K562 (cell line): ENCODE measurements at regions not wholly inside any gene's neighbourhood (a gene's known extent, or its start where the extent isn't known, plus 50 kb on each side); places are given as distances from the start of the nearest gene placed in this dataset.

Experiments
- ATAC-seq: fragments of 200-7000 bp; cut with Tn5 transposase; 3 replicates; pipeline ENCODE4 v1.9.1; 2020; ENCODE audit warnings: moderate library complexity
- BruUV-seq: library from RNA; stranded (reverse); fragments of 400-500 nt; replicated peaks from 2 replicates; lab custom pipeline; 2021; lab: Mats Ljungman, UMichigan
- CTCF ChIA-PET: fragments of 300-600 bp; formaldehyde crosslinking; extraction: SDS; loops from one replicate; lab custom pipeline; 2021; ENCODE audit warnings: low intra/inter-chr PET ratio; lab: Yijun Ruan, JAX
- POLR2A ChIA-PET: fragments of 300-600, 350-650 bp; sonication (Branson Sonifier 250); formaldehyde crosslinking; extraction: SDS; loops from one replicate; lab custom pipeline; 2021; ENCODE audit warnings: antibody characterized with exemption, inconsistent platforms; lab: Yijun Ruan, JAX
- DNase-seq, 4 experiments: peaks; one replicate each; pipeline versions ENCODE4 v3.0.0 to v3.0.0-alpha.2; 2011 to 2018; ENCODE audit warnings: low spot score in 3 of 4, mixed read lengths in 3 of 4; ENCODE audit errors: extremely low read depth in 1 of 4
- FAIRE-seq: peaks from 2 replicates; lab custom pipeline; 2011; peaks lifted over from hg19 to GRCh38; lab: Jason Lieb, UNC
- H2AFZ ChIP-seq: 2 replicates; pipeline ENCODE4 v1.6.0; 2011; ENCODE audit warnings: low read depth, low read length, control low read depth, inconsistent platforms
- H3K27ac ChIP-seq: fragments of 200-600 bp; 3 replicates; pipeline ENCODE4 v1.8.0; 2011; ENCODE audit warnings: low read depth, mild to moderate bottlenecking, control low read depth, inconsistent platforms, low read length, moderate library complexity, mixed read lengths; ENCODE audit errors: extremely low read depth
- H3K27me3 ChIP-seq, 2 experiments: fragments of 300-600 bp in 1 of 2; 2 replicates in 1 of 2; 3 replicates in 1 of 2; pipeline versions ENCODE4 v1.6.0 to v1.8.0; 2011; ENCODE audit warnings: inconsistent platforms in 2 of 2, low read length in 2 of 2, mild to moderate bottlenecking in 1 of 2, mixed read lengths in 1 of 2, moderate library complexity in 1 of 2; ENCODE audit not compliant: control insufficient read depth in 2 of 2, insufficient read depth in 2 of 2
- H3K36me3 ChIP-seq: fragments of 300-600 bp; 3 replicates; pipeline ENCODE4 v1.8.0; 2011; ENCODE audit warnings: mild to moderate bottlenecking, low read length, inconsistent platforms; ENCODE audit not compliant: control insufficient read depth, insufficient read depth
- H3K4me1 ChIP-seq, 2 experiments: fragments of 200-600 bp in 1 of 2; replicated peaks in 1 of 2; 2 replicates in 1 of 2; 3 replicates in 1 of 2; pipeline versions ENCODE4 v1.5.1 to v1.8.0; 2011; ENCODE audit warnings: inconsistent platforms in 2 of 2, low read length in 2 of 2, mild to moderate bottlenecking in 1 of 2, mixed read lengths in 1 of 2, moderate library complexity in 1 of 2; ENCODE audit not compliant: control insufficient read depth in 2 of 2, insufficient read depth in 2 of 2
- H3K4me2 ChIP-seq: 2 replicates; pipeline ENCODE4 v1.6.1; 2011; ENCODE audit warnings: low read length, control low read depth, inconsistent platforms, mixed read lengths; ENCODE audit not compliant: insufficient read depth
- H3K4me3 ChIP-seq: fragments of 200-600 bp; sonication (generic), shearing (Covaris generic); 2 replicates; pipeline ENCODE4 v1.5.1; 2016; ENCODE audit warnings: control low read depth, inconsistent platforms
- H3K79me2 ChIP-seq: fragments of 200-600 bp; 3 replicates; pipeline ENCODE4 v1.8.0; 2011; ENCODE audit warnings: low read length, inconsistent platforms; ENCODE audit not compliant: control insufficient read depth, insufficient read depth
- H3K9ac ChIP-seq, 2 experiments: 2 replicates each; pipeline versions ENCODE4 v1.6.0 to v1.6.1; 2011; ENCODE audit warnings: low read depth in 2 of 2, low read length in 2 of 2, control low read depth in 1 of 2, inconsistent platforms in 1 of 2, mild to moderate bottlenecking in 1 of 2, mixed read lengths in 1 of 2; ENCODE audit not compliant: insufficient read depth in 1 of 2
- H3K9me1 ChIP-seq: one replicate; pipeline ENCODE4 v1.6.0; 2011; ENCODE audit warnings: inconsistent platforms, mild to moderate bottlenecking, low read length, moderate library complexity; ENCODE audit not compliant: control insufficient read depth, insufficient read depth
- H3K9me3 ChIP-seq: replicated peaks from 2 replicates; pipeline ENCODE4 v1.5.1; 2011; ENCODE audit warnings: low read depth, low read length, inconsistent platforms; ENCODE audit not compliant: control insufficient read depth, insufficient read depth
- H4K20me1 ChIP-seq: replicated peaks from 2 replicates; pipeline ENCODE4 v1.6.1; 2011; ENCODE audit warnings: low read length, inconsistent platforms, mixed read lengths; ENCODE audit not compliant: control insufficient read depth, insufficient read depth
- ARID1B ChIP-seq: fragments of 450-650 bp; IDR thresholded peaks from 2 replicates; pipeline ENCODE4 v1.6.1; 2016; ENCODE audit warnings: antibody characterized with exemption, mild to moderate bottlenecking, inconsistent platforms
- CREB3 ChIP-seq: fragments of 450-650 bp; conservative IDR thresholded peaks from 2 replicates; pipeline ENCODE4 v1.6.1; 2016; ENCODE audit warnings: missing genetic modification characterization, low read depth, mild to moderate bottlenecking, missing compliant biosample characterization, moderate library complexity
- STAG1 ChIP-seq: sonication (generic); formaldehyde crosslinking; IDR thresholded peaks from 2 replicates; pipeline ENCODE4 v1.5.0; 2020; ENCODE audit warnings: missing genetic modification reagents, borderline replicate concordance
- TAF15 ChIP-seq: fragments of 200-400 bp; formaldehyde crosslinking; IDR thresholded peaks from 2 replicates; pipeline ENCODE4 v1.6.1; 2017; ENCODE audit warnings: mild to moderate bottlenecking, low read depth, low read length, moderate library complexity
- ZFPM2 ChIP-seq: fragments of 250-450 bp; sonication (Bioruptor Pico); IDR thresholded peaks from 2 replicates; pipeline ENCODE4 v1.5.1; 2022; ENCODE audit warnings: mild to moderate bottlenecking
- ZNF224 ChIP-seq: sonication (generic); formaldehyde crosslinking; IDR thresholded peaks from 2 replicates; pipeline ENCODE4 v1.8.0; 2022; ENCODE audit warnings: mild to moderate bottlenecking, missing genetic modification reagents
- ZNF780A ChIP-seq: fragments of 250-450 bp; sonication (Bioruptor Pico); IDR thresholded peaks from 2 replicates; pipeline ENCODE4 v1.5.0; 2021; ENCODE audit warnings: mild to moderate bottlenecking
- WGBS: fragments of 100-300 bp; shearing (Covaris generic); methylation state at CpG from one replicate; pipeline ENCODE4 v1.1.6; 2016; ENCODE audit warnings: low coverage, mixed read lengths; ENCODE audit not compliant: insufficient coverage; ENCODE audit errors: missing lambda C conversion rate; 5-methylcytosine and 5-hydroxymethylcytosine counted together
- in situ Hi-C: fragments of 300-500 bp; cut with MboI; formaldehyde crosslinking; loops from 4 replicates; pipeline ENCODE4 v1.15.0; 2018; ENCODE audit warnings: inconsistent platforms, mixed read lengths
- intact Hi-C: fragments of 100-400 bp; cut with micrococcal nuclease; formaldehyde crosslinking; loops from 2 replicates; pipeline ENCODE4 v1.14.2; 2022

DNA sequence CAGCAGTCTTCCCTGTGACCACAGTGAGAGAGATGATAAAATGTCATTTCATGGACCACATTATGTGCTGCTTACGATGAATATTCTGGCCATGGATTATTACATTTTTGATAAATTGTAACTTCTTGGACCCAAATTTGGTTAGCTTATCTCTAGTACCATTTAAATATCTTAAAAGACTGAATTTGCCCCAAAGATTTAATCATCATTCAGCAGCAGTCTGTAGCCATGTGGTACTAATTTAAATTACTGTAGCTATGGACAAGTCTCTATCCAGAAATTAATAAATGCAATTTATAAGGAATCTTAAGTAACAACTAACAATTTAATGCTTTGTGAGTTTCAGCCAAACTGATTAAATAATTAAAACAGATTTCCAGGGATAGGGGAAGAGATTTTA, 644.9 kb upstream of the FANCL start:
- ChIA-PET CTCF (no interaction called here), POLR2A (no interaction called here)
- no peaks in the 10 kb centered on the region for H3K79me2 ChIP-seq
- H3K9me3 ChIP-seq: no peaks in the 10 kb centered on the region
- H3K9ac ChIP-seq: no peak overlapping the region
- no peak for ATAC-seq
- H3K4me1 ChIP-seq: no peaks in the 10 kb centered on the region
- H4K20me1 ChIP-seq: no peaks in the 10 kb centered on the region
- WGBS: 6% methylated on average over 1 of the region's 1 CpG
- no peak for FAIRE-seq
- no peaks in the 10 kb centered on the region for H3K9me1 ChIP-seq
- H3K4me2 ChIP-seq: no peak overlapping the region
- no peaks in the 10 kb centered on the region for H3K27me3 ChIP-seq
- H3K27ac ChIP-seq: no peak overlapping the region
- in situ Hi-C loops: no loop called here
- intact Hi-C loops: no loop called here
- no TSS peak for BruUV-seq
- H3K4me3 ChIP-seq: no peak overlapping the region
- TF ChIP-seq CREB3 (tag): no peak
- TF ChIP-seq STAG1 (CRISPR knock-in tag): no peak
- TF ChIP-seq ZNF780A (CRISPR knock-in tag): no peak
- TF ChIP-seq TAF15: no peak
- TF ChIP-seq ZNF224 (CRISPR knock-in tag): no peak
- no peak for TF ChIP-seq ARID1B
- TF ChIP-seq ZFPM2 (CRISPR knock-in tag): no peak
- no peak overlapping the region for H2AFZ ChIP-seq
- H3K36me3 ChIP-seq: no peaks in the 10 kb centered on the region
- DNase-seq: no peak
